Epithelial cell of esophagus (primary cell): ENCODE measurements at regions not wholly inside any gene's neighbourhood (a gene's known extent, or its start where the extent isn't known, plus 50 kb on each side); places are given as distances from the start of the nearest gene placed in this dataset.

ENCODE experiments used
- DNase-seq: peaks from one replicate; pipeline ENCODE4 v3.0.0; 2010; ENCODE audit warnings: low read depth
- H3K4me3 ChIP-seq: 2 replicates; pipeline ENCODE4 v1.5.1; 2011; ENCODE audit warnings: mild to moderate bottlenecking, low read length, control low read depth
- CTCF ChIP-seq: IDR thresholded peaks from 2 replicates; pipeline ENCODE4 v1.5.1; 2011; ENCODE audit warnings: low read depth, mild to moderate bottlenecking, low read length, control low read depth, inconsistent platforms; ENCODE audit not compliant: insufficient read depth; ENCODE audit errors: missing control alignments

DNA sequence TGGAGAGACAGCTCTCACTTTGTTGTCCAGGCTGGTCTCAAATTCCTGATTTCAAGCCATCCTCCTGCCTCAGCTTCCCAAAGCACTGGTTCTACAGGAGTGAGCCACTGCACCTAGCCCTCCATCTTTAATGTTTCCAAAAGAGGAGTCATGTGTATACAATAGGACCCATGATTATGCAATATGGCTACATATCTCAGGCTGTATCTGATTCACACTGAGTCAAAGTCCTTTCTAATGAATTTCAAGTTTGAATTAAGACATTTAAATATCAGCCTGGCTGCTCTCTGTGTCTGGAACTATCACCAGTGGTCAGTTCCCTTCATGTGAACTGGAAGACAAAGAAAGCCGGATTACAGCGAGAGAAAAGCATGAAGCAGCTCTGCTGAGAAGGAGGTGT is 90.5 kb downstream of the MINAR1 start:
- TF ChIP-seq CTCF, result no peak
- DNase-seq, result peak; percentile 42
- no peak overlapping the region for H3K4me3 ChIP-seq

DNA sequence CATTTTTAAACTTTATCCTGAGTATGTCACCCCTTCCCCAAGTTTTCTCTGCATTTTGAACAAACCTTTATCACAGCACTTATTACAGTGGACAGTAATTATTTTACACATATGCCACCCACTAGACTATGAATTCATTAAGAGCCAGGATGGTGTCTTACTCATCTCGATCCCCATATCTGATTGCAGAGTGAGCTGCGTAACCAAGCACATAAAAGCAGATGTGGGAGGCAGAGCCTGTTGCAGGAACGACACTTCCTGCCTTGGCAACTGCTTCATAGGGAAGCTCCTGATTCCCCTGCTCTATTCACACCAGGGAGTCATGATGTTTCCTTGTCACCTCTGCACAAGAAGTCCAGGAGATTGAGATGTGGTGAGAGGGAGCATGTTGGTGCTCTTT is 91.1 kb downstream of the MINAR1 start:
- TF ChIP-seq CTCF, result no peak
- no peak for DNase-seq
- no peak overlapping the region for H3K4me3 ChIP-seq

- H3K4me3 ChIP-seq, result no peak overlapping the region
- DNase-seq, result no peak
- no peak for TF ChIP-seq CTCF
Observed at GRCh38 chr15:79524531-79524930, 92.4 kb downstream of the MINAR1 start.

DNA sequence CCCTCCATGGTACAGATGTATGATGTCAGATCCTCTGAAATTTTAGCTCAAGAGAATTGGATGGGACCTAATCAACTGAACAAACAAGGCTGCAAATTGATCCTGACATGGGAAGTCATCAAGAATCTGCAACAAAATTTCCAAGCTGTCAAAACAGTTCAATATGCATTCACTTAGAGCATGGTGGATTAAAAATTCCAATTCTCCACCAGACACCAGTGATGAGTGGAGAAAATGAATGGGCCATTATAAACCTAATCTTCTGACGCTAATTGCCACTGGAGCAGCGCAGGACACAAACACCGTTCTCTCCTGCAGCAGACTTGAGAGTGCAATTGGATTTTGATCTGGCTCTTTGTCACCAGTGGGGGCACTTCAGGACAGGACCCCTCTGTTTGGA is 94.2 kb downstream of the MINAR1 start:
- H3K4me3 ChIP-seq, result no peak overlapping the region
- DNase-seq, result no peak
- no peak for TF ChIP-seq CTCF

- H3K4me3 ChIP-seq, result no peak overlapping the region
- DNase-seq, result no peak
- TF ChIP-seq CTCF, result no peak
Observed at GRCh38 chr15:79527821-79528220, 95.7 kb downstream of the MINAR1 start.

DNA sequence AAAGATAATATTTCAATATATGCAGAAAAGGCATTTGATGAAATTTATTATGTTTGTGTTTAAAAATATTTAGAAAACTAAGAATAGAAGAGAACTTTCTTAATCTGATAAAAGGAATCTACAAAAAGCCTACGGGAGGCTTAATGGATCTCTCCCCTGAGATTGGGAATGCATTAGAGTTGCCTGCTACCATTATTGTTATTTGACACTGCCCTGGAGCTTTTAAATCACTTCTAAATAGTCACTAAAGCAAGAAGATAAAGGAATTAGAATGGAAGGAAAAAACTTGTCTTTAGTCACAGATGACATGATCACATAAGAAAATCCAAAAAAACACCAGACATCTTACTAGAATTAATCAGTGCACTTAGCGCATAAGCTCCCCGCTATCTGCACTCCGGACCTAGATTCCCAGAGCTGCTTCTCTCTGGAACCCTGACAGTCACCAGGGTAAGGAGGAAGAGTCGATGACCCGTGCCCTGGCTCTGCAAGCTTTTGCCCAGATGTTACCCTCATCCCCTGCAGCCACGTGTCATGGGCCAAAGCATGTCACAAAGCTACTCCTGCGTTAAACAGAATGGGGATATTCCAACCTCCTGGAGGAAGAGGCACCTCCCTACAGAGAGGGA is 97.1 kb downstream of the MINAR1 start:
- TF ChIP-seq CTCF, result no peak
- no peak for DNase-seq
- H3K4me3 ChIP-seq, result no peak overlapping the region

GRCh38 chr15:79535536-79535935 is 103.4 kb downstream of the MINAR1 start:
- no peak for DNase-seq
- H3K4me3 ChIP-seq, result no peak overlapping the region

More at GRCh38 chr15:79535536-79535935, 103.4 kb downstream of the MINAR1 start:
- TF ChIP-seq CTCF, result no peak
